Vagina (tissue), 2 donors: ENCODE measurements at regions not wholly inside any gene's neighbourhood (a gene's known extent, or its start where the extent isn't known, plus 50 kb on each side); places are given as distances from the start of the nearest gene placed in this dataset.

Source experiments
- DNase-seq, 2 donors: peaks; one replicate each; pipeline ENCODE4 v3.0.0-alpha.2; 2017; ENCODE audit errors: extremely low spot score in 2 of 2
- H3K27ac ChIP-seq: fragments of 200-600 bp; sonication (generic); one replicate; pipeline ENCODE4 v1.5.1; 2019
- H3K27me3 ChIP-seq: fragments of 200-600 bp; sonication (generic); one replicate; pipeline ENCODE4 v1.5.1; 2019
- H3K36me3 ChIP-seq, 2 donors: fragments of 200-600 bp; sonication (generic); one replicate each; pipeline ENCODE4 v1.5.1; 2017 to 2019
- H3K4me1 ChIP-seq: fragments of 200-600 bp; sonication (generic); one replicate; pipeline ENCODE4 v1.5.1; 2019
- H3K4me3 ChIP-seq, 2 donors: fragments of 200-600 bp; sonication (generic); 1 replicate in 1 of 2; 2 replicates in 1 of 2; pipeline ENCODE4 v1.5.1; 2016 to 2019
- H3K9me3 ChIP-seq: fragments of 200-600 bp; sonication (generic); one replicate; pipeline ENCODE4 v1.5.1; 2019
- POLR2A ChIP-seq, 2 donors: fragments of 450-650 bp; IDR thresholded peaks; one replicate each; pipeline ENCODE4 v1.6.1; 2017; ENCODE audit warnings: antibody characterized with exemption in 2 of 2, mild to moderate bottlenecking in 2 of 2, moderate library complexity in 2 of 2
- POLR2AphosphoS5 ChIP-seq, 2 donors: sonication (generic); formaldehyde crosslinking; IDR thresholded peaks; one replicate each; pipeline ENCODE4 v1.9.0; 2017; ENCODE audit warnings: antibody characterized with exemption in 2 of 2, mild to moderate bottlenecking in 2 of 2, low read depth in 1 of 2; ENCODE audit not compliant: insufficient read depth in 1 of 2
- intact Hi-C: fragments of 100-400 bp; cut with DNase I; formaldehyde crosslinking; loops from one replicate; pipeline ENCODE4 v1.15.1; 2023
- TF ChIP-seq, protein P1 (sequence below), 3 experiments: fragments of 450-650 bp in 2 of 3; fragments of 200-600 bp in 1 of 3; sonication (generic) in 1 of 3; IDR thresholded peaks; one replicate each; pipeline ENCODE4 v1.5.1; 2017 to 2019; ENCODE audit warnings: antibody characterized with exemption in 3 of 3, mild to moderate bottlenecking in 2 of 3, moderate library complexity in 2 of 3

DNA sequence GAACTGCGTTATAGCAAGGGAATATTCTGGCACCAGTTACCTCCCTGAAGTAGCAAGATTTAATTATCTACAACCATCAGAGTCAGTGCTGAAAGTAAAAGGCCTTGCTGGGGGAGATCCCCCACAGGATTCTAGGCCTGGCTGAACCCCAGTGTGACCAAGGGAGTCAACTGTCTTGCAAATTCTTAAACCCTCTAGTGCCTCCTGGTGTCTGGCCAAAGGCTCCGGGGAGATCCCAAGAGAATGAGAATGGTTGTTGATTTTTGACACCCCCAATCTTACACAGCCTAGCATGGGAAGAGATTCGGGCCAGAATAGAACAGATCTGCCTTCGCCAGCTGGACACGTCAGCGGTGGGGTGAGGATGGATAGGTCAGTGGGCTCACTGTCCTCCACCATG lies 179.4 kb downstream of the ERMARD start:
- Histone ChIP-seq H3K4me3 (no peak overlapping the region), H3K27me3 (no peaks in the 10 kb centered on the region), H3K9me3 (no peaks in the 10 kb centered on the region), H3K4me1 (no peaks in the 10 kb centered on the region), H3K27ac (no peak overlapping the region), H3K36me3 (no peaks in the 10 kb centered on the region)
- intact Hi-C loops, result no loop called here
- no peak for DNase-seq
- TF ChIP-seq, protein P1, sequence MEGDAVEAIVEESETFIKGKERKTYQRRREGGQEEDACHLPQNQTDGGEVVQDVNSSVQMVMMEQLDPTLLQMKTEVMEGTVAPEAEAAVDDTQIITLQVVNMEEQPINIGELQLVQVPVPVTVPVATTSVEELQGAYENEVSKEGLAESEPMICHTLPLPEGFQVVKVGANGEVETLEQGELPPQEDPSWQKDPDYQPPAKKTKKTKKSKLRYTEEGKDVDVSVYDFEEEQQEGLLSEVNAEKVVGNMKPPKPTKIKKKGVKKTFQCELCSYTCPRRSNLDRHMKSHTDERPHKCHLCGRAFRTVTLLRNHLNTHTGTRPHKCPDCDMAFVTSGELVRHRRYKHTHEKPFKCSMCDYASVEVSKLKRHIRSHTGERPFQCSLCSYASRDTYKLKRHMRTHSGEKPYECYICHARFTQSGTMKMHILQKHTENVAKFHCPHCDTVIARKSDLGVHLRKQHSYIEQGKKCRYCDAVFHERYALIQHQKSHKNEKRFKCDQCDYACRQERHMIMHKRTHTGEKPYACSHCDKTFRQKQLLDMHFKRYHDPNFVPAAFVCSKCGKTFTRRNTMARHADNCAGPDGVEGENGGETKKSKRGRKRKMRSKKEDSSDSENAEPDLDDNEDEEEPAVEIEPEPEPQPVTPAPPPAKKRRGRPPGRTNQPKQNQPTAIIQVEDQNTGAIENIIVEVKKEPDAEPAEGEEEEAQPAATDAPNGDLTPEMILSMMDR (IDR thresholded peaks at IDR 0.05), result no peak
- no peak for TF ChIP-seq POLR2A (IDR thresholded peaks at IDR 0.05)
- TF ChIP-seq POLR2AphosphoS5 (IDR thresholded peaks at IDR 0.05; ENCODE audit: insufficient read depth in 1 of 2, low read depth in 1 of 2), result no peak

DNA sequence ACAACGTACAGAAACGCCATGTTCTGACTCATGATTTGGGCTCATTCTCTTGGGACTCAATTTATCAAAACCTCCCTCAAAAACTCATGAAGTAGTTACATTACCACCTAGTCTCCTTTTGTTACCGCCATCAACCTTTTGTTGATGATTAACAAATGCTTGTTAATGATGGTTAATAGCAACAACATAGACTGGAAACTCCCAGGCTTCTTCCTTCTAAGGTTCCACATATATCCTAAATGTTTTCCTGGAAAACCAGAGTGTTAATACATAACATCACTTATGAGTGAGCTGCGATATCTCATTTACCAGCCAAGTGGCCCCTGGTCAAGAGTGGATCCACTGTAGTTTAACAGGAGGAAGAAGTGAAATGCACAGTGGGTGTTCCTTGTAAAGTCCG lies 176.3 kb downstream of the ERMARD start:
- no peaks in the 10 kb centered on the region for H3K9me3 ChIP-seq
- H3K4me1 ChIP-seq, result no peaks in the 10 kb centered on the region
- intact Hi-C loops, result no loop called here
- H3K4me3 ChIP-seq, result no peak overlapping the region
- peak in 1 of 2 donors; percentile 10 for DNase-seq
- no peaks in the 10 kb centered on the region for H3K36me3 ChIP-seq
- no peak overlapping the region for H3K27ac ChIP-seq
- H3K27me3 ChIP-seq, result no peaks in the 10 kb centered on the region
- TF ChIP-seq POLR2AphosphoS5 (IDR thresholded peaks at IDR 0.05; ENCODE audit: insufficient read depth in 1 of 2, low read depth in 1 of 2), result no peak
- TF ChIP-seq POLR2A (IDR thresholded peaks at IDR 0.05), result no peak
- TF ChIP-seq, protein P1 (IDR thresholded peaks at IDR 0.05), result no peak

DNA sequence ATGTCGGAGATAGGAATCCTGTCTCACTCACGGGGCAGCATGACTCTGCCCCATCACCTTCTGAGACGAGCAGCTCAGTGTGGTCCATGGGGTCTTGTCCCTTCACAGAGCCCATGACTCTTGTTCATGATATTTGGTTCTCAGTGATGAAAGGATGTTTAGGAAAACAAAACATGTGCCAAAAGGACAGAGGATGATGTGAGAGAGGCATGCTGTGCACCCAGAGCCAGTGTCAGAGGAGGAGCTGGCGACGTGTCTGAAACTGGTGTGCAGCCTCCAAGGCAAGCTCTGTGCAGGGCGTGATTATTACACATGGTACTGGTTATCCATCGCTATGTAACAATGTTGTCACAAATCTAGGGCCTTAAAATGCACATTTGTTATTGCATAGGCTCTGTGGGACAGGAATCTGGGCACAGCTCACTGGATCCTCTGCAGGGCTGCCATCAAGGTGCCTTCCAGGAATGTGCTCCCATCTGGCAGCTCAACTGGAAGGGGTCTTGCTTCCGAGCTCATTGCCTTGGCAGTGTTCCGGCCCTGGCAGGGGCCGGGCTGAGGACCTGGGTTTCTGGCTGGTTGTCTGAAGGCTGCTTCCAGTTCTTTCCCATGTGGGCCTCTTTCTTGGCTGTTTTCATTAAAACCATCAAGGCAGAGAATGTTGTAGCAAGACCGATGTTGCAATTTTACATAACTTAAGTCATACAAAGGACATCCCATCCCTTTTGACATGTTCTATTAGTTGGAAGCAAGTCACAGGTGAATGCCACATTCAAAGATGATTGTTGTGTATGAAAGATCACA lies 175.4 kb downstream of the ERMARD start:
- no peak overlapping the region for H3K4me3 ChIP-seq
- no peaks in the 10 kb centered on the region for H3K4me1 ChIP-seq
- no peaks in the 10 kb centered on the region for H3K9me3 ChIP-seq
- H3K27ac ChIP-seq, result no peak overlapping the region
- no peaks in the 10 kb centered on the region for H3K36me3 ChIP-seq
- TF ChIP-seq POLR2A (IDR thresholded peaks at IDR 0.05) (no peak), POLR2AphosphoS5 (IDR thresholded peaks at IDR 0.05; ENCODE audit: insufficient read depth in 1 of 2, low read depth in 1 of 2) (peak in 1 of 2 donors; percentile 47)
- TF ChIP-seq, protein P1 (IDR thresholded peaks at IDR 0.05), result no peak
- intact Hi-C loops, result no loop called here
- peak in 1 of 2 donors; percentile 72 for DNase-seq
- H3K27me3 ChIP-seq, result no peaks in the 10 kb centered on the region

DNA sequence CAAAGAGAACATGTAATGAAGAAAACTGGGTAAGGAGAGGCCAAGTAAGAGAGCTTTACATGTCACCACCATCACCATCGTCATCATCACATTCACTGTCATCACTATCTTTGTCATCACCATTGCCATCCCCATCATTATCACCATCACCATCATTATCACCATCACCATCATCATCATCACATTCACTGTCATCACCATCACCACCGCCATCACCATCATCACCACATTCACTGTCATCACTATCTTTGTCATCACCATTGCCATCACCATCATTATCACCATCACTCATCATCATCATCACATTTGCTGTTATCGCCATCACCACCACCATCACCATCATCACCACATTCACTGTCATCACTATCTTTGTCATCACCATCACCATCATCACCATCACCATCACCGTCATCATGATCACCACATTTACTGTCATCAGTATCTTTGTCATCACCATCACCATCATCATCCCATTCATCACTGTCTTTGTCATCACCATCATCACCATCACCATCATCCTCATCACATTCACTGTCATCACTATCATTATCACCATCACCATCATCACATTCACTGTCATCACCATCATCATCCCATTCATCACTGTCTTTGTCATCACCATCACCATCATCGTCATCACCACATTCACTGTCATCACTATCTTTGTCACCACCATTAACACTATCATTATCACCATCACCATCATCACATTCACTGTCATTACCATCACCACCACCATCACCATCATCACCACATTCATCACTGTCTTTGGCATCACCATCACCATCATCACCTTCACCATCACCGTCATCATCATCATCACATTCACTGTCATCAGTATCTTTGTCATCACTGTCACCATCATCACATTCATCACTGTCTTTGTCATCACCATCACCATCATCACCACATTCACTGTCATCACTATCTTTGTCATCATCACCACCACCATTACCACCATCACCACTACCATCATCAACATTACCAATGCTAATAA lies 172.3 kb downstream of the ERMARD start:
- no peak overlapping the region for H3K4me3 ChIP-seq
- H3K4me1 ChIP-seq, result no peaks in the 10 kb centered on the region
- H3K36me3 ChIP-seq, result no peaks in the 10 kb centered on the region
- H3K9me3 ChIP-seq, result no peaks in the 10 kb centered on the region
- no peaks in the 10 kb centered on the region for H3K27me3 ChIP-seq
- intact Hi-C loops, result no loop called here
- H3K27ac ChIP-seq, result no peak overlapping the region
- peak in 1 of 2 donors; percentile 31 for DNase-seq
- TF ChIP-seq, protein P1 (IDR thresholded peaks at IDR 0.05), result no peak
- TF ChIP-seq POLR2AphosphoS5 (IDR thresholded peaks at IDR 0.05; ENCODE audit: insufficient read depth in 1 of 2, low read depth in 1 of 2), result no peak
- no peak for TF ChIP-seq POLR2A (IDR thresholded peaks at IDR 0.05)
